BE2C (cell line): ENCODE measurements at regions not wholly inside any gene's neighbourhood (a gene's known extent, or its start where the extent isn't known, plus 50 kb on each side); places are given as distances from the start of the nearest gene placed in this dataset.

Source experiments
- DNase-seq: peaks from one replicate; pipeline ENCODE4 v3.0.0-alpha.2; 2020
- H3K27me3 ChIP-seq: fragments of 250-450 bp; sonication (Bioruptor Pico); 2 replicates; pipeline ENCODE4 v1.5.1; 2020; ENCODE audit warnings: mild to moderate bottlenecking
- H3K36me3 ChIP-seq: fragments of 250-450 bp; sonication (Bioruptor Pico); 2 replicates; pipeline ENCODE4 v1.5.1; 2020; ENCODE audit warnings: mild to moderate bottlenecking
- H3K4me1 ChIP-seq: fragments of 250-450 bp; sonication (Bioruptor Pico); 2 replicates; pipeline ENCODE4 v1.5.1; 2020
- H3K4me3 ChIP-seq: 2 replicates; pipeline ENCODE4 v1.5.1; 2011; ENCODE audit warnings: low read depth, low read length
- H3K9me3 ChIP-seq: fragments of 250-450 bp; sonication (Bioruptor Pico); 2 replicates; pipeline ENCODE4 v1.5.1; 2020
- CTCF ChIP-seq: IDR thresholded peaks from 2 replicates; pipeline ENCODE4 v1.5.1; 2012; ENCODE audit warnings: mild to moderate bottlenecking, low read depth, low read length

GRCh38 chr5:4245511-4245910 is 649.9 kb downstream of the IRX1 start:
- no peak for TF ChIP-seq CTCF
- no peaks in the 10 kb centered on the region for H3K9me3 ChIP-seq
- H3K4me1 ChIP-seq, result no peaks in the 10 kb centered on the region
- DNase-seq, result no peak
- H3K27me3 ChIP-seq, result no peaks in the 10 kb centered on the region
- H3K4me3 ChIP-seq, result no peak overlapping the region
- no peaks in the 10 kb centered on the region for H3K36me3 ChIP-seq

- no peaks in the 10 kb centered on the region for H3K4me1 ChIP-seq
- H3K27me3 ChIP-seq, result no peaks in the 10 kb centered on the region
- DNase-seq, result no peak
- no peak for TF ChIP-seq CTCF
- H3K36me3 ChIP-seq, result no peaks in the 10 kb centered on the region
- no peak overlapping the region for H3K4me3 ChIP-seq
- H3K9me3 ChIP-seq, result no peaks in the 10 kb centered on the region
Observed at GRCh38 chr5:4246447-4246846, 650.8 kb downstream of the IRX1 start.

GRCh38 chr5:4250254-4250653 is 654.6 kb downstream of the IRX1 start:
- no peaks in the 10 kb centered on the region for H3K4me1 ChIP-seq
- no peak for DNase-seq
- H3K27me3 ChIP-seq, result no peaks in the 10 kb centered on the region
- no peaks in the 10 kb centered on the region for H3K36me3 ChIP-seq
- no peak overlapping the region for H3K4me3 ChIP-seq
- no peak for TF ChIP-seq CTCF
- H3K9me3 ChIP-seq, result no peaks in the 10 kb centered on the region

GRCh38 chr5:4252385-4252784 is 656.8 kb downstream of the IRX1 start:
- no peak for TF ChIP-seq CTCF
- Histone ChIP-seq H3K4me1 (no peaks in the 10 kb centered on the region), H3K27me3 (no peaks in the 10 kb centered on the region), H3K9me3 (no peaks in the 10 kb centered on the region), H3K36me3 (no peaks in the 10 kb centered on the region), H3K4me3 (no peak overlapping the region)
- no peak for DNase-seq

- DNase-seq, result no peak
- no peak for TF ChIP-seq CTCF
- H3K4me1 ChIP-seq, result no peaks in the 10 kb centered on the region
Observed at GRCh38 chr5:4254736-4255135, 659.1 kb downstream of the IRX1 start.

GRCh38 chr5:4255441-4255840 is 659.8 kb downstream of the IRX1 start:
- H3K36me3 ChIP-seq, result no peaks in the 10 kb centered on the region
- TF ChIP-seq CTCF, result no peak
- no peaks in the 10 kb centered on the region for H3K27me3 ChIP-seq
- no peaks in the 10 kb centered on the region for H3K4me1 ChIP-seq
- no peak for DNase-seq
- no peak overlapping the region for H3K4me3 ChIP-seq
- H3K9me3 ChIP-seq, result 0 out of 2 replicates have a peak, but pooled peaks cover 3% of the 10 kb centered on the region

More at GRCh38 chr5:4254736-4255135, 659.1 kb downstream of the IRX1 start:
- no peaks in the 10 kb centered on the region for H3K9me3 ChIP-seq
- no peaks in the 10 kb centered on the region for H3K27me3 ChIP-seq
- H3K36me3 ChIP-seq, result no peaks in the 10 kb centered on the region
- H3K4me3 ChIP-seq, result no peak overlapping the region
